Duodenal mucosa (tissue), 2 donors: ENCODE measurements at regions not wholly inside any gene's neighbourhood (a gene's known extent, or its start where the extent isn't known, plus 50 kb on each side); places are given as distances from the start of the nearest gene placed in this dataset.

ENCODE experiments used
- H3K27ac ChIP-seq: one replicate; pipeline ENCODE4 v1.7.0; 2013; ENCODE audit warnings: low read depth, low read length
- H3K27me3 ChIP-seq, 2 donors: one replicate each; pipeline ENCODE4 v1.7.0; 2013; ENCODE audit warnings: low read length in 2 of 2, control low read depth in 1 of 2; ENCODE audit not compliant: insufficient read depth in 2 of 2, control insufficient read depth in 1 of 2
- H3K36me3 ChIP-seq, 2 donors: one replicate each; pipeline ENCODE4 v1.7.0; 2013; ENCODE audit warnings: low read length in 2 of 2, control low read depth in 1 of 2; ENCODE audit not compliant: insufficient read depth in 2 of 2, control insufficient read depth in 1 of 2
- H3K4me1 ChIP-seq, 2 donors: one replicate each; pipeline ENCODE4 v1.7.0; 2013; ENCODE audit warnings: low read length in 2 of 2, control low read depth in 1 of 2; ENCODE audit not compliant: insufficient read depth in 2 of 2, control insufficient read depth in 1 of 2
- H3K4me3 ChIP-seq, 2 donors: one replicate each; pipeline ENCODE4 v1.7.0; 2013; ENCODE audit warnings: low read length in 2 of 2, low read depth in 1 of 2
- H3K9ac ChIP-seq, 2 donors: one replicate each; pipeline ENCODE4 v1.7.0; 2013; ENCODE audit warnings: low read length in 2 of 2, low read depth in 1 of 2
- H3K9me3 ChIP-seq, 2 donors: one replicate each; pipeline ENCODE4 v1.7.0; 2013; ENCODE audit warnings: low read length in 2 of 2, control low read depth in 1 of 2; ENCODE audit not compliant: control insufficient read depth in 1 of 2

- Histone ChIP-seq H3K27me3 (no peaks in the 10 kb centered on the region), H3K4me1 (no peaks in the 10 kb centered on the region), H3K36me3 (no peaks in the 10 kb centered on the region), H3K4me3 (no peak overlapping the region), H3K27ac (no peak overlapping the region), H3K9me3 (no peaks in the 10 kb centered on the region), H3K9ac (no peak overlapping the region)
These were observed 666.0 kb upstream of the COBL start for GRCh38 chr7:51982653-51983052.

DNA sequence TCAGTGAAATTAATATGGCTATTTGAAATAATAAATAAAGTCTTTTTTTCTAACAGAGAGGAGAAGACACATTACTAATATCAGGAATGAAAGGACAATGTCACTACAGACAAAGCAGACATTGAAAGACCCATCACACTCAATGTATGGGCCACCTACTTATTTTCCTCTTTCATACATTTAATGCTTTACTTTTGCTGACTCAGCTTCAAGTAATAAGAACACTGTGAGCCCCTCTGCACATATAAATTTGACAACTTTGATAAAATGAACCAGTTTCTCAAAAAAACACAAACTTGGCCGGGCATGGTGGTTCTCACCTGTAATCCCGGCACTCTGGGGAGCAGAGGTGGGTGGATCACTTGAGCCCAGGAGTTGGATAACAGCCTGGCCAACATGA is 664.2 kb upstream of the COBL start:
- Histone ChIP-seq H3K4me3 (no peak overlapping the region), H3K36me3 (no peaks in the 10 kb centered on the region), H3K9ac (no peak overlapping the region), H3K27me3 (no peaks in the 10 kb centered on the region), H3K9me3 (no peaks in the 10 kb centered on the region), H3K27ac (no peak overlapping the region), H3K4me1 (no peaks in the 10 kb centered on the region)

GRCh38 chr7:51980313-51980712 is 663.7 kb upstream of the COBL start:
- H3K4me1 ChIP-seq: no peaks in the 10 kb centered on the region
- no peak overlapping the region for H3K27ac ChIP-seq
- no peaks in the 10 kb centered on the region for H3K9me3 ChIP-seq
- H3K4me3 ChIP-seq: no peak overlapping the region
- no peaks in the 10 kb centered on the region for H3K27me3 ChIP-seq
- H3K36me3 ChIP-seq: no peaks in the 10 kb centered on the region
- no peak overlapping the region for H3K9ac ChIP-seq

DNA sequence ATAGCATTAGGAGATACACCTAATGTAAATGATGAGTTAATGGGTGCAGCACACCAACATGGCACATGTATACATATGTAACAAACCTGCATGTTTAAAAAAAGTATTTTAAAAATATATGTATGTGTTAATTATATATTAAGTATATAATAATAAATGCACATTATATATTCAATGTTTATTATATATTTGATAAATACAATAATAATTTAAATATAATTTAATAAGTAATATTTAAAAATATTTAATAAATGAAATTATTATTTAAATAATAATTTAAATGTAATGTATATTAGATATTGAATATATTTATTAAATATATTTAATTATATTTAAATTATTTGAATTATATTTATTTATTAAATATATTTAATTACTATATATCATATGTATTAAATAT is 661.3 kb upstream of the COBL start:
- no peaks in the 10 kb centered on the region for H3K4me1 ChIP-seq
- no peak overlapping the region for H3K4me3 ChIP-seq
- H3K27ac ChIP-seq: no peak overlapping the region
- H3K9me3 ChIP-seq: no peaks in the 10 kb centered on the region
- H3K27me3 ChIP-seq: no peaks in the 10 kb centered on the region
- H3K9ac ChIP-seq: no peak overlapping the region
- no peaks in the 10 kb centered on the region for H3K36me3 ChIP-seq

DNA sequence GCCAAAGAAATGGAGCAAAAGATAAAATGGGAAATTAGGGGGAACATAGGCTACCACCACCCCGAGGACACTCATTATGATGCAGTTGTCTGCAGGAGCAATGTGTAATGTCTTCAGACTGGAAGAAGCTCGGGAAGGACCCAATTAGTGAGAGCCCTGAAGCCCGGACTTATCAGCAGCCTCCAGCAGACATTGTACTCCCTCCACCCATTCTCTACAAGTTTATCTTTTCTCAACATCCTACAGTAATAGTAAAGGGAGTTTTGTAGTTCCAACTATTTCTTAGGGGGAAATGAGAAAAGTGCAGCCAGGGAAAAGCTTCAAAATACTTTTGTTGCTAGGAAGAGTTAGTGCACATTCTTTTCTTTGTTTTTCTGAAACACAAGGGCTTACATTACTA is 657.3 kb upstream of the COBL start:
- no peaks in the 10 kb centered on the region for H3K36me3 ChIP-seq
- H3K9me3 ChIP-seq: no peaks in the 10 kb centered on the region
- no peak overlapping the region for H3K9ac ChIP-seq
- H3K27ac ChIP-seq: no peak overlapping the region
- H3K4me1 ChIP-seq: no peaks in the 10 kb centered on the region
- H3K27me3 ChIP-seq: no peaks in the 10 kb centered on the region
- H3K4me3 ChIP-seq: no peak overlapping the region

DNA sequence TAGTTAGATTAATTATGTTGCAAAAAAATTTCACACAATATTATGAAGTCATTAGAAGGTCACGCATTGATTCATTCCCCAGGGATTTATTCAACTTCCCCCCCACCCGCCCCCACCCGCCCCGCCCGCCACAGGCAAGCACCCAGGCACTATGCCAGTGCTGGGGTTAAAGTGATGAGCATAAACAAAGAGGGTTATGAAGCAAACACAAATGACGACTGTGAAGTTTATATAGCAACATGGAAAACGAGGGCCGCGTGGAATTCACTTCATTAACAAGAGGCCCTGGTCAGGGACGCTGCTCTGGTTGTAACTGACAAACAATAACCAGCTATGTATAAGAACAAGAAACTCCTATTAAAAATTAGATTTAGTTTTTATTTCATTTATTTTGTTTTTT is 656.5 kb upstream of the COBL start:
- no peak overlapping the region for H3K4me3 ChIP-seq
- no peaks in the 10 kb centered on the region for H3K36me3 ChIP-seq
- H3K27me3 ChIP-seq: no peaks in the 10 kb centered on the region
- no peaks in the 10 kb centered on the region for H3K9me3 ChIP-seq
- no peak overlapping the region for H3K27ac ChIP-seq
- no peaks in the 10 kb centered on the region for H3K4me1 ChIP-seq
- H3K9ac ChIP-seq: no peak overlapping the region

- H3K4me1 ChIP-seq: no peaks in the 10 kb centered on the region
- H3K36me3 ChIP-seq: no peaks in the 10 kb centered on the region
- H3K9me3 ChIP-seq: no peaks in the 10 kb centered on the region
- H3K4me3 ChIP-seq: no peak overlapping the region
- no peak overlapping the region for H3K9ac ChIP-seq
- H3K27me3 ChIP-seq: no peaks in the 10 kb centered on the region
- no peak overlapping the region for H3K27ac ChIP-seq
These were observed 654.5 kb upstream of the COBL start for GRCh38 chr7:51970961-51971665.

DNA sequence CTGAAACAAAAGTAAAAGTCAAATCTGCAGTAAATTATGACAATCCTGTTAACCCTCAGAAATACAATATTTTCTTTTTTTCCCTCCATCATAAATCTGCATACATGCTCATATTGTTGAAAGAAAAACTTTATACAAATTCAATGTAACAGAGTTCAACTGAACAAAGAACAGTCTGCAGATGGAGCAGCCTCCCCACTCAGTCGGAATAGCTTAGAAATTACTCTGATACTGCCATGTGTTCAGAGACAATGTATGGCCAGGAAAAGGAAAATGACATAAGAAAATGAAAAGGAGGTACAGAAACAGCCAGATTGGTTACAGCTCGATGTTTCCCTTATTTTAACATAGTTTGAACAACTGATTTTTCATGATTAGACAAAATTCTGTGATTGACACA is 651.9 kb upstream of the COBL start:
- no peaks in the 10 kb centered on the region for H3K4me1 ChIP-seq
- no peak overlapping the region for H3K9ac ChIP-seq
- no peak overlapping the region for H3K4me3 ChIP-seq
- H3K9me3 ChIP-seq: no peaks in the 10 kb centered on the region
- no peak overlapping the region for H3K27ac ChIP-seq
- H3K36me3 ChIP-seq: no peaks in the 10 kb centered on the region
- H3K27me3 ChIP-seq: no peaks in the 10 kb centered on the region

DNA sequence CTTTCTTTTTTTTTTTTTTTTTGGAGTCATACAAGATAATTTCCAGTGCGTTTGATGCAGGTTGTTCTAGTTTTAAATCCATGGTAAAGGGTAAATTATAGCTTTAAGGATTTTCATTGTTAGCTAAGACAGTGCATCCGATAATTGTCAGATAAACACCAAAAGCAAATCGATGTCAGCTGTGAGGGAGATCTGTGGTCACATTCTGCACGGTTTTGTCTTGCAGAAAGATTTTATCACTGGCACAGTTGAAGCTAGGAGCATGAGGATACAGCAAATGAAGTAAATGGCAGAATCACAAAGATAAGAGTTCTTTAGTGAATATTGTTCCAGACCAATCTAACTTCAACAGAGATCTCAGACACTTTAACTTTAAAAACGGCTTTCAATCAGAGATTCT is 648.8 kb upstream of the COBL start:
- Histone ChIP-seq H3K4me1 (no peaks in the 10 kb centered on the region), H3K36me3 (no peaks in the 10 kb centered on the region), H3K9ac (no peak overlapping the region), H3K27me3 (no peaks in the 10 kb centered on the region), H3K9me3 (no peaks in the 10 kb centered on the region), H3K4me3 (no peak overlapping the region), H3K27ac (no peak overlapping the region)

DNA sequence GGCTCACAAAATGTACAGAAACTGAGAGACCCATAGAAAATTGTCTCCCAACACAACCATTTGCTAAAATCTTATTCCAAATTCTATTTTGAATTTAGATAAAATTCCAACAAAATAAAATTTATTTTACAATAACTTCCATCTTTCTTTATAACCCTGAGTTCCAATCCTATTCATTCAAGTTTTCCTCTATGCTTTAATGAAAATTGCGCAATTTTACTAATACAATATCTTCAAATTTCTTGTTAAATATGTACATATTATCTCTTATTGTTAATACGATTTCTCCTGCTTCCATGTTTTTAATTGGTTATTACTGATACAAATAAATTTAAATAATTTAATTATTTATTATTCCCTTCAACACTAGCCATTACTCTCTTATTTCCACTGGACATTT is 645.2 kb upstream of the COBL start:
- no peak overlapping the region for H3K9ac ChIP-seq
- H3K4me1 ChIP-seq: no peaks in the 10 kb centered on the region
- no peak overlapping the region for H3K4me3 ChIP-seq
- H3K27me3 ChIP-seq: no peaks in the 10 kb centered on the region
- H3K9me3 ChIP-seq: no peaks in the 10 kb centered on the region
- no peak overlapping the region for H3K27ac ChIP-seq
- no peaks in the 10 kb centered on the region for H3K36me3 ChIP-seq

GRCh38 chr7:51950813-51951212 is 634.2 kb upstream of the COBL start:
- H3K4me1 ChIP-seq: no peaks in the 10 kb centered on the region
- no peak overlapping the region for H3K27ac ChIP-seq
- H3K36me3 ChIP-seq: no peaks in the 10 kb centered on the region
- no peak overlapping the region for H3K9ac ChIP-seq
- no peak overlapping the region for H3K4me3 ChIP-seq
- no peaks in the 10 kb centered on the region for H3K9me3 ChIP-seq
- no peaks in the 10 kb centered on the region for H3K27me3 ChIP-seq
